HG03354 (cell line): ENCODE measurements at regions not wholly inside any gene's neighbourhood (a gene's known extent, or its start where the extent isn't known, plus 50 kb on each side); places are given as distances from the start of the nearest gene placed in this dataset.
A peak's percentile ranks its signal among the peaks of the same experiment; 100 is the strongest.

Experiments used
- ATAC-seq: cut with Tn5 transposase; IDR thresholded peaks from one replicate; pipeline ENCODE4 v1.9.1; 2021; ENCODE audit warnings: mild to moderate bottlenecking; ENCODE audit not compliant: unreplicated experiment, poor library complexity, severe bottlenecking

DNA sequence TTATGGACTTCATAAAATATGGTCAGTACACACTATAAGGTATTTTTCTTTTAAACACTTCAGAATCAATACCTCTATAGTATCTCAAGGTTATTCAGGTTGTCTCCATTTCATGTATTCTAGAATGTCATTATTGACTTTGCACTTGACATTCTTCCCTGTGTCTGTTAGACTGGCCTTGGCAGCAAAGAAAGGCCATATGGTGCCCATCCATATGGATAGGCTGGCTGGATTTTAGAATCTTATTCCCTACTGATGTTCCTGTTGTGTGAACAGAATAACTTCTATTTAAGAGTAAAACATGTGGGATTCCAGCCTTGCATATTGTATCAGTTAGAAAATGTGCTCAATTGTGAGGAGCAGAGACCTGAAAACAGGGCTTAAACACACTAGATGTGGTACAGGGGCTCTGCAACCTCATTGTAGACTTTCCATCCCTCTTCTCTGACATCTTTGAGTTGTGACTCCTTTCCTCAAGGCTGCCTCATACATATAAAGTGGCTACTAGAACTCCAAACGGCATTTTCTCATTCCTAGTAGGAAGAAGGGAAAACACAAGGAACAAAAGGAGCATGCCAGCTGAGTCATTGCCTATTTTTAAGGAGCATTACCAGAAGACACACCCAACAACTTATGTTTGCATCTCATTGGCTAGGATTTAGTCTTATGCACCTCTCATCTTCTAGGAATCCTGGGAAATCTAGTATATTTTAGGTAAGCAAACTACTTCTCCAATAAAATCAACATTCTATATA, 221.2 kb upstream of the TMPO start:
- ATAC-seq, result no peak

DNA sequence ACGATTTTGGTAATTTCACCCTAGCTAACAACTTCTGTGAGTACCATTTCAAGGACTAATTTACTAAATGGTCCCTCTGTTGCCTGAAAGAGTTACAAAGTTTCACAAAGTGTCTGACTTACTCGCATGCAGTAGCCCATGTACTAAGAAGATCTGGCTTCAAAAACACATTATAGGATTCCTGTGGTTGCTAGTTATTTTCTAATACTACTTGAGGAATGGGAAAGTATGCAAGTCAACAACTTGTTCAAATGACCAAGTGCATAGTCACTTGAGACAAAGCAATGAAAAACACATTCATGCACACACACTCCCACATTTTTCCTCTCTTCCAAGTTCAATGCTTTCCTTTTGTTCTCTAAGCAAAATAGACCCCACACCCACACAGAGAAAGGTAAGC, 219.7 kb upstream of the TMPO start:
- ATAC-seq, result no peak

DNA sequence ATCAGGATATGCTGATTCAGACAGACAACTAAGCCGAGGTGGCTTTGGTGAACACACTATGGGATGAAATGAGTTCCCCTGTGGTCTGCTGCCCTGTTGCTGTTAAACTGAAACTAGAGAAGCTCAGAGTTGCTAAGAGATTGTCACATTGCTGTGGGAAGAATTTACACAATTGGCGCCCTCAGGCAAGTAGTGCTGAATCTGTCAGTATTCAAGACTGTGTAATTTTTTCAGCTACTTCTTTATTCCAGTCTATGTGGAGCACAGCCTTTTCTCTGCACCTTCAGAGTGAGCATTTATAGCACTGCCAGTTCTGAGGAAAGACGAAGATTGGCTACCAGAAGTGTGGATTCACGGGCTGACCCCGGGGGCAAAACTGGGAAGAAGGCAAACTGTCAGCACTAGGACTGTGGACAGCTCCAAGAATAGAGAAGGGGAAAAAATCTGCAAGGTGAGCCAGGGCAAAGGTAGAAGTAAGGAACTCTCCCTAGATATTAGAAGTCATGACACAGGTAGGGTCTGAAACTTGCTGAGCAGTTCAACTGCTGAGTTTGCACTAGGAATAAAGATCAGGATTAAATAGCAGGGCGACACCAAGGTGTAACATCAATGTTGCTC, 218.8 kb upstream of the TMPO start:
- no peak for ATAC-seq

DNA sequence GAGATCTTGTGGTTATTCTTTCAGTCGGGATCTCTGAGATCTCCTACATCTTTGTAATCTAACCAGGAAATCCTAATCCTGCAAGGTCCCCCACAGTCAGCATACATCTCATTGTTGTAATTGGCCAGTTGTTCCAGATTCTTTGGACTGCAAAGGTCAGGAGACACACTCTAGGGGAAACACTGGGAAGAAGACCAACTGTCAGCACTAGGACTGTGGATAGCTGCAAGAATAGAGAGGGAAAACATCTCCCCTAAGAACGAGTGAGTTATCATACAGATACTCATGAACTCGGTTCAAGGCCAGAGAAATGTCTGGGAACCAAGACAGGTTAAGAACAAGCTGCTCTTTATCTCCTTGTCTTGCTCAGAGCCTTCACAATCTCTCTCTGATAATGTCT, 217.9 kb upstream of the TMPO start:
- no peak for ATAC-seq

DNA sequence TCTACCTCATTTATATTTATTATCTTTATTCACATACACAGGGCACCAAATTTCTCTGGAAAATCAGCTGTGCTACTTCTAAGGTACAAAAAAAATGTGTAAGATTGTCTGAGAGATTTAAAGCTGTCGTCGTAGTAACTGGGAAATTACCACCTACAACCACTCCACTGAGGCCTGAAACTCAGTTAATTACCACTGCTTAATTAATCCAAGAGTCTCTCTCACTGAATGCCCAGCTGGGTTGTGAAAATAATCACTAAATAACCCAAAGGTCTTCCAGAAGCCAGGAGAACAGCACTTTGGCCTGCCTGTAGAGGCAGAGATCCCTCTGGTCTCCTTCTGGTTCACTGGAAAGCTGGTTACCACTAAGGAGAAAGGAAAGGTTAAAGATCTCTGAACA, 207.2 kb upstream of the TMPO start:
- no peak for ATAC-seq

- ATAC-seq, result no peak
Observed at GRCh38 chr12:98317939-98318899, 197.2 kb upstream of the TMPO start.

GRCh38 chr12:98319716-98320425, 195.5 kb upstream of the TMPO start:
- no peak for ATAC-seq

GRCh38 chr12:98325003-98325402, 190.4 kb upstream of the TMPO start:
- no peak for ATAC-seq

- ATAC-seq, result no peak
Observed at GRCh38 chr12:98328467-98328866, 186.9 kb upstream of the TMPO start.

- no peak for ATAC-seq
Observed at GRCh38 chr12:98329589-98329988, 185.8 kb upstream of the TMPO start.

DNA sequence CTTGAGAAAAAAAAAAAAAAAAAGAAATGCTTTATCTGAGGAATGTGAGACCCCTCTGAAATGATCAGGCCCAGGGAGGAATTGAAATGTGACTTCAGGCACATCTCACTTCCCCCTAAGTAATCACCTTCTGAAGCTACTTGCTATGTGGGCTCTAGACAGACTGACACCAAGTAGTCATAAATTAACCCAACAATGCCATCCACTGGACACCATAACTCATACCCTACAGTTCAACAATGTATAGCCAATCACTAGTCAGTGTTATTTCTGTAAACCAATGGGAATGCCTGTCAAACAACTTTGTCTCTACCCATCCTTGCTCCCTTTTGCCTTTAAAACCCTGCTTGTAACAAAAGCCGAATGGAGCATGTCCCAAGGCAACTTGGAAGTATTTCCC, 182.7 kb upstream of the TMPO start:
- peak; percentile 84 for ATAC-seq

GRCh38 chr12:98334768-98335167, 180.6 kb upstream of the TMPO start:
- no peak for ATAC-seq

DNA sequence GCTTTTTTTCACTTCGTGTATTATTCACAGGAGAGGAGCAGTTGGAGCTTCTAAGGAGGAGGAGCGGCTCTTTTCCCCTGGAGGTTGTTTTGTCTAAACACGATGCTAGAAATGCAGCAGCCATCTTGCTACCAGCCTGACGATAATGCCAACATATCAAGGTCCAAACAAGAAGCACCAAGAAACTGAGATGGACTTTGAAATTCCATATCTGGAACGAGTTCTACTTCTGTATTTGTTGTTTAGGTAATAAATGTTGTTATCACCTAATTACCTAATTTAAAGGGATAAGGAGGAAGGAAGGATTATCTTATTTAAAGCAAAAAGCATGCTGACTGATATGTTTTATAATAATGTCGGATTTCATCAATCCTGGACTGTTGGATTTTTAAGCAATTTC, 174.4 kb upstream of the TMPO start:
- ATAC-seq, result no peak

GRCh38 chr12:98341732-98342131, 173.7 kb upstream of the TMPO start:
- ATAC-seq, result no peak

DNA sequence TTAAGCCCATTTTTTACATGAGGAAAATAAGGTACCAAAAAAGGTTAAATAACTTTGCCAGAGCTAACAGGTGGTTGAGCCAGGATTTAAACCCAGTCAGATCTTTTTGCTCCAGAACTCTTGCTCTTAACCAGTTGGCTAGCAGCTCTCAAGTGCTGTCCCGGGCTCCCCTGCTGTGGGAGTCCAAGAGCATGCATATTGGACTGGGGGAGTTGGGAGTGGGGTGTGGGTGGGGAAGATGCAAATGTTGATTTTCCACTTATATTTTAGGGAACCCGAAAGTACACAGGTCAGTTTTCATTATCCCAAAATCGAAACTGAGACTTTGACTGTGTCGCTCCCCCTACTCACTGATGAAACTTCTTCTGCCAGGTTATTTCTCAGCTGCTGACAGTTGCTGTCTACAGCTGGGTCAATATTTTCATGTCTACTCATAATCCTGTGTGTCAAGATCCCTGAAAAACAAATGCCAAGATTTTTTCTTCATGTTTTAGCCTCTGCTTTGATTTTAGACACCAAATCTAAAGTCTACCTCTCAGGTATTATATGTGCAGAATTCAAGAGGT, 172.3 kb upstream of the TMPO start:
- ATAC-seq, result no peak

- no peak for ATAC-seq
Observed at GRCh38 chr12:98344046-98344930, 171.1 kb upstream of the TMPO start.

GRCh38 chr12:98345308-98345876, 170.0 kb upstream of the TMPO start:
- no peak for ATAC-seq

GRCh38 chr12:98351089-98351488, 164.3 kb upstream of the TMPO start:
- no peak for ATAC-seq
